Activated CD8-positive, alpha-beta memory T cell treated with anti-CD3 and anti-CD28 coated beads for 1 hour (primary cell): ENCODE measurements at regions not wholly inside any gene's neighbourhood (a gene's known extent, or its start where the extent isn't known, plus 50 kb on each side); places are given as distances from the start of the nearest gene placed in this dataset.
"Not testable (repeated sequence)": the region's sequence is repeated elsewhere in the genome, so short reads cannot be mapped to it uniquely, and the experiment has no call there.

Experiments used
- DNase-seq, 2 donors: peaks; one replicate each; pipeline ENCODE4 v3.0.0-alpha.2; 2020; ENCODE audit warnings: low read depth in 1 of 2; ENCODE audit errors: extremely low read depth in 1 of 2

DNA sequence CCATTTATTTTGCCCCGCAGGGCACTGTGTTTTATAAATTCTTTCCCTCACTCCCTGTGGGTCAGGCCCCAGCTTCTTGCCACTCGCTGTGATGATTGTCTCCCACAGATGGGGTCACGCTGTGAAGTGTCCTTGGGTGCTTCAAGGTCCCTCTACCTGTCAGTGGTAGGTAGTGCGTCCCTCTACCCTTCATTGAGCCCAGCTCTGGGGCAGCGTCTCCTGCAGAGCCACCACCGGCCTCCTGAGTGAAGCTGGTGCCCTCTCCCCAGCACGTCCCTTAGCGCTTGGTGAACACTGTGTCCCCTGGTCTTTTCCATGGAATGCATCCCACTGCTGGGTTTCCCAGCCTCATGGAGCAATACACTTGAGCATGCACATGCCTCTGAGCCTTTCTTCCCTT, 108.2 kb downstream of the NRN1 start:
- DNase-seq = no peak

DNA sequence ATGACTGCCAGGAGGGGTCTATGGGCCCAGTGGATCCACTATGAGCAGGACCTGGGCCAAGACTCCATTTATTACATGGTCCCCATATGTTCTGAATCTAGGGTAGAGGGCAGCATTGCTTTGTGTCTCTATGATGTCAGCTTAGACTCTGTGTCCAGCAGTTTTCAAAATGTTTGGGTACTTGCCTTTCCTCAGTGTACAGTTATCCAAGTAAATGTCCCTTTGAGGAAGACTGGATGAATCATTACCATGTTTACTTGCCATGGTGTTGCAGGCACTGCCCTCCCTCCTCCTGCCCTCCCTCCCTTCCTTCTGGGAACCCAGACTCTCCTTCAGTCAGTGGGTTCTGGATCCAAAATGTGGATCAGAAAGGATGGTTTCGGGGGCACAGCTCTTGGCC, 108.6 kb downstream of the NRN1 start:
- no peak for DNase-seq

DNA sequence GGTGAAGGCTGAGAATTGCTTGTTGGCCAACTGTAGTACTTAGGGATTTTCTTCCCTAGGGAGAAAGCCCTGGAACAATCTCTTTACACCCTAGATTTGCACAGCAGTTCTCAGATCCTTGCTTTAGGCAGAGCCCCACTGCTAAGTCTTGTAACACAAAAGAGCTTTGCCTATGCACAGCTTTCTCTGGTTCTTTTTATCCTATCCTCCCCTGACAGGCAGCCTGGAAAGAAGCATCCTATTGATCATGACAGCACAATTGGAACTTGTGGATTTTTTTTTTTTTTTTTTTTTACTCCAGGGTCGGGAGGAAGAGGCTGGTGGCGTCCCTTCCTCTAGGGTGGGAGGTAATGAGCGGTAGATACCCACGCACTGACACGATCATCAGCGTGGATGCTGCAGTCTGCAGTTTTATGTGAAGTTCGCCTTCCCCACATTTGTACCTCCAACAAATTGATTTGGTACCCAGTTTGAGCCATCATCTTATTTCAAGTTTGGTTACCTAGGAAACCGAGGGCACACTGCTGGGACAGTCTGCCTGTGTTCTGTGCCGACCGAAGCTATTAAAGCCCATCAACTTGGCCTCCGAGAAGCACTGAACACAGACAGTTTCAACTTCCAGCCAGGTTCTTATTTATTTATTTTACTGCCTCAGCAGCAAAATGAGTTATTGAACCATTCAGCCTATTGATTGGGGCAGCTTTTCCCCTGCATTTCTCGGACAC, 110.1 kb downstream of the NRN1 start:
- no peak for DNase-seq

DNA sequence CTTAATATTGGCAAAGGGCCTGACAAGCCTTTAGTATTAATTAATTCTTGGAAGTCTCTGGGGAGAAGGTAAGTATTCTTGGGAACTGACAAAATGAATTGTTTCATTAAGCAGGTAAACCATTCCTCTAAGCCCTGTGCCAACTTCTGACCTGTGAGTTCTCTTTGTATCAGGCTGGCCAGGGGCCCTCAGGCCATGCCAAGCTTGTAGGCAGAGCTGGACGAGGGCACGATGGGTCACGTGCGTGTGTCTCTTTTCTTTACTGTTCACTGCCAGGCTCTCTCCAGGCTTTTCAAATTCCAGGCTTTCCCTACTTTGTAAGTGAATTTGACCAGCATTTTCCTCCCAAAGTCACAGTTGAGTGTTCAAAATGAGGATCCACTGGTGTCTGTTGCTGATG, 112.4 kb downstream of the NRN1 start:
- DNase-seq = no peak

DNA sequence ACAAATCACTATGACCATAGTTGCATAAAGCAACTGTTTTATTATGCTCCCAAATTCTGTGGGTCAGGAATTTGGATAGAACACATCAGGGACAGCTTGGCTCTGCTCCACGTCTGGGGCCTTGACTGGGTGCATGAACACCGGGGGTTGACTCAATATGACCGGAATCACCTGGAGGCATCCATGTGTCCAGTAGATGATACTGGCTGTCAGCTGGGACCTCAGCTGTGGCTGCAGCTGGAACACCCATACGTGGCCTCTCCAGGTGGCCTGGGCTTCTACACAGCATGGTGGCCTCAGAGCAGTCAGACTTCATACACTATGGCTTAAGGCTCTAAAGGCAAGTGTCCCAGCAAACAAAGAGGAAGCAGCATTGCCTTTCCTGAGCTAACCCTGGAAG, 113.4 kb downstream of the NRN1 start:
- no peak for DNase-seq

DNA sequence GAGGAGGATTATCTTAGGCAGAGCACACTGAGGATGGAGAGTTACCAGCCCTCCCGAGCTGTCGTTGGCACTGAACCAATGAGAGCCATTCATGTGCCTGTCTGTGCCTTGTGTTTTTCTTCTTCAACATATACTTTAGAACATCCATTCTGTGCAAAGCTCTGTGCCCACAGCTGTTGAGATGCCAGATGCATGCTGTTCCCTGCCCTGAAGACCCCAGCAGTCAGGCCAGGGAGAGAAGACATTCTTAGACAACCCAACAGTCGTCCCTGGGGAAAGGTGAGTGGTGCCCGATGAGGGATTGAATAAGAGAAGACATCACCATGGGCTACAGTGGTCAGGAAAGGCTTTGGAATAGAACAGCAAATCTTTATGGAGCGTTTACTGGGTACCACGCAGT, 114.1 kb downstream of the NRN1 start:
- no peak for DNase-seq

DNA sequence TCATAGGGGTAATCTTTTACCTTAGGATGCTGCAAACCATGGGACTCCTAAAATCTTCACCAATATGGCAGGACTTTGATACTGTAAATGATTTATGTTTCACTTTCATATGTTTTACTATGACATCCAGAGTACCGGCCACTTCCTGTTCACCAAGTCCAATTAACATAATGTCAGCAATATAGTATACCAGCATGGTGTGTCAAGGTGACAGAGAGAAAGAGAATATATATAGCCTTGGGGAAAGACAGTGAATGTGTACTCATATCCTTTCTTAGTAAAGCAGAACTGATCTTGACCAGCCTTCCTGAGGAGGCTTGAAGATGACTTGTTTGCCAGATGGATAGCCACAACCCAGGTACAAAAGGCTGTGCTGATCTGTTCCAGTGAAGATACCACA, 127.9 kb downstream of the NRN1 start:
- DNase-seq = no peak

DNA sequence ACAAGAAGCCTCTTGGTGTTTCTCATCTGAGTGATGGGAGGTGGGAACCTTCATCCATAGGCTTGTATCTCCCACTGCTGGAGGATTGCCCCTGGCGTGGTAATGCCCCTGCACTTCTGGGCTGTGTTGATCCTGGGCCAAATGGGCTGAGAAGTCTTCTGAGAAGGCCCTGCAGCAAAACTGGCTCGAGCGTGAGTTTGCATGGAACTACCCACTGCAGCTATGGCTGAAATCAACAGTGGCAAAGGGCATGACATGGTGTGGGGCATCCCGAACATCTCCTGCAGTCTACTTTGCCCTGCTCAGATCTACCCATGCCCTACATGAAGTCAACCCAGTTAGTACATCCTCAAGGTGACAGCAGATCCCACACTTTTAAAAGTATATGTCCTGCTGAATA, 130.6 kb downstream of the NRN1 start:
- DNase-seq = no peak

DNA sequence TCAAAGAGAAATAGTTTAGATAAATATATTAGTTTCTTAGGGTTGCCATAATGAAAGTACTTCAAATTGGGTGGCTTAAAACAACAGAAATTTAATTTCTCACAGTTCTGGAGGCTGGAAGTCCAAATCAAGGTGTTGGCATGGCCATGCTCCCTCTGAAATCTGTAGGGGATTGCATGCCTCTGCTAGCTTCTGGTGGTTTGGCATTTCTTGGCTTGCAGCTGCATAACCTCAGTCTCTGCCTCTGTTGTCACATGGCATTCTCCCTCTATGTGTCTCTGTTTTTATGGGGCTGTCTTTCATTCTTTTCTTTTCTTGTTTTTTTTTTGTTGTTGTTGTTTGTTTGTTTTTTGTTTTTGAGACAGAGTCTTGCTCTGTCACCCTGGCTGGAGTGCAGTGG, 132.7 kb downstream of the NRN1 start:
- not testable (repeated sequence) for DNase-seq

DNA sequence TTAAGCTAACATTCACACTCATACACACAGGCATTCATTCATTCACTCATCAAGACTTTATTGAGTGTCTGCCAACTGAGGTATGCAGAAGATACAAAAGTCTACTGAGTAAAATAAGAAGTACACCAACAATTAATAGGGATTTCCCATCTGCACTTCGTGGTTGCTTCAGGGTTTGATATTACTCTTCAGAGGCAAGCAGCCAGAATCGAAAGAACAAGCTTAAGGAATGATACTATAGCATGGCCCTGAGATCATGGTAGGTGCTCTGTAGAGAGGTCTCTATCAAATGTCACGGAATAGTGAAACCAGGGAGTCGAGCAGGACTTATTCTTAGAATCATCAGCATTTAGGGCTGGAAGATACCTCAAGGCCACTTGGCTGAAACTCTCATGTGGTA, 135.4 kb downstream of the NRN1 start:
- no peak for DNase-seq

DNA sequence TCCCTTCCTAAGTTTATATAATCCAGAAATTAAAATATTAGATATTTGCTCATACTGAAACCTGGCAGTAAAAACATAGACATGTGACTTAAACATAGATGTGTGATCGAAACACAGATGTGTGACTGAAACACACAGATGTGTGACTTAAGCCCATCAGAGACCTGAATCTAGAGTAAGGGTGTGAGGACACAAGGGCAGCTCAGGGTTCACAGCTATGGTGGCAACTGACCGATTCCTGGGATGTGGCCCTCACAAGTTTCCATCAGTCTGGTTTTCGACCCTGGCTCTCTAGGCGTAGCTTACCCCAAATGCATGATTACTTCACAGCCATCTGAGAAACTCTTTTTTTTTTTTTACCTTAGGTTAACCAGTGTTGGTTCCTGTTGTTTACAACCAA, 137.0 kb downstream of the NRN1 start:
- DNase-seq = no peak

DNA sequence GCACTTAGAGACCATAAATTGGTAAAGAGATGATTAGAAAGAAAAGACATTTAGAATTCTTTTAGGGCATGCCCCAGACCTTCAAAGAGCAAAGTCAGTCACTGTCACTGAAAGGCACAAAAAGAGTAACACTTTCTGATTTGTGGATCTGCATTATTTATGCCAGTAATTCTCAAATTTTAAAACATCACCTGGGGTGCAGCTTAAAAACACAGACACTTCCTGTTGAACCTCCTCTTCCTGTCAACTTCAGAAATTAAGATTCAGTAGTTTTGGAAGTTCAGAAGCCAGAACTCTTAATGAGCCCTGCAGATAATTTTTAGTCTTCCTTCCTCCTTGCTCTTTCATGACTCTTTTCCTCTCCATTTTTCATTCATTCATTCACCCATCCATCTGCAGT, 137.5 kb downstream of the NRN1 start:
- DNase-seq = no peak

DNA sequence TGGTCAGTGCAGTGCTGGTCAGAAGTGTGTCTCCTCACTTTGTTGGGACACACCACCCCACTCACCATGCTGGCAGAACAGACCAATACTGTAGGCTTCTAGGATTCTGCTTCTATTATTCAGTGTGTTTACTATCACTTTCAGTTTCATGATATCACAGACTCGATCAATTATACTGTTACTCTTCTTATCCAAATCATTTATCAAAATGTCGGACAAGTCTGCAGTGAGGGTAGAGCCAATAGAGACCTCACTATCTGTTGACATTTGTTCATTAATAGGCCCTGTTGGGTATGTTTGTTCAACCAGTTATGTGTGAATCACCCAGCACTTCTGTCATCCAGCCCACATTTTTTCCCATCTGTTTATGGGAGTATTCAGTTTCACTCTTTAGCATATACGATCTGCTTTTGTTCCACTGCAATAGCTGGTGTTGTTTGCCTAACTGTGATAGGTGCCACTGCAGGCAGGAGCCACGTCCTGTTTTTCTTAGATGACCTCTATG, 140.1 kb downstream of the NRN1 start:
- no peak for DNase-seq

DNA sequence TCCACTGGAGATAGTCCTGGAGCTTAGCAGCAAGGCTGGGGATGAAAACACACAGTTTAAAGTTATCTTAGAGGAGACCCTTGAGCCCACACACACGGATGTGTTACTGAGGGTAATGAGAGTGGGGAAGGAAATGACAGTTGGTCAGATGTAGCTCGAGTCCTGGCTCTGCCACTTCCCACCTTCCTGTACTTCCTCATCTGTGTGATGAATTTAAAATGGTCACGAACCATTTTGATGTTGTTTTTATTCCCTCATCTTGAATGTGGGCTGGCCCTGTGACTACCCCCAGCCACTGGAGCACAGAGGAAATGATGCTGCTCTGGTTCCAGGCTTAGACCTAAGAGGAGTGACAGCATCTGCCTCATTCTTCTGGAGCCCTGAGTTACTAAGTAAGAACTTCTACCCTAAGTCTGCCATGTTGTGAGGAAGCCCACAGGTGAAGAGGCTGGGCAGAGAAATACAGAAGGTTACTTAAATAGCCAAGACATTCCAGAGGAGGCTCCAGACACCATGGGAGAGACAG, 141.2 kb downstream of the NRN1 start:
- DNase-seq = no peak

DNA sequence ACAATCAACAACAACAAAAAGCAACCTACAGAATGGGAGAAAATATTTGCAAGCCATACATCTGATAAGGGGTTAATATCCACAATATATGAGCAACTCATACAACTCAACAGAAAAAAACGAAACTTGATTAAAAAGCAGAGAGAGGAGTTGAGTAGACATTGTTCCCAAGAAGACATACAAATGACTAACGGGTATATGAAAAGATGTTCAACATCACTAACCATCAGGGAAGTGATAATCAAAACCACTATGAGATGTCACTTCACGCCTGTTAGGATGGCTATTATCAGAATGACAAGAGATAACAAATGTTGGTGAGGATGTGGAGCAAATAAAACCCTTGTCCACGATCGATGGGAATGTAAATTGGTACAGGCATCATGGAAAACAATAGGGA, 145.9 kb downstream of the NRN1 start:
- DNase-seq = no peak

DNA sequence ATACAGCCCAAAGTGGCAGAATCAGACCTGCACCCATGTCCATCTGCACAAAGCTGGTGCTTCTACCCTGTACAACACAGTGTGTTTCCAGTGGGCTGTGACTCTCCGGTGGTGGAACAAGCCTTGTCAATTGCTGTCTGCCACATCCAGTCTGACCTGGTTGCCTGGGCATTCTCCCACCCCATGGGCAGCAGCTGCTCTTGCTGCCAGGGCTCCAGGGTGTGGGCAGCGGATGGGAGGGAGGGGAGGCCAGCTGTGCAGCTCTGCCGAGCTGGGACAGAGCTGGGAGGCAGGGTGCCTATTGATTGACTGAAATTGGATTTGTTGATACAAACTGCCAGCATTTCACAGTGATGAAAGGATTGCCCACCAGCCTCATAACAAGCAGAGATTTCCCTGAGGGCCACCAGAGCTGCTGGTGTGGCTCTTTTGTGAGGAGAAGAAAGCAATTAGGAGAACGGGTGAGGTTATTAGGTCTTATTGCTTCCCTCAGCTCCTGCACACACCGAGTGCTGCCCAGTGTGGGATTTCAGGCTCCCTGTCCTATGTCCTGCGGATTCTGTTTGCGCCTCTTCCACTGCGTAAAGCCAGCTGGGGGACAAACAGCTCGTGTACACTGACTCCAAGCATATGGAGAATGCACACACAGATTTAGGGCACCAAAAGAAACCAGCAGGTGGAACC, 150.8 kb downstream of the NRN1 start:
- no peak for DNase-seq

DNA sequence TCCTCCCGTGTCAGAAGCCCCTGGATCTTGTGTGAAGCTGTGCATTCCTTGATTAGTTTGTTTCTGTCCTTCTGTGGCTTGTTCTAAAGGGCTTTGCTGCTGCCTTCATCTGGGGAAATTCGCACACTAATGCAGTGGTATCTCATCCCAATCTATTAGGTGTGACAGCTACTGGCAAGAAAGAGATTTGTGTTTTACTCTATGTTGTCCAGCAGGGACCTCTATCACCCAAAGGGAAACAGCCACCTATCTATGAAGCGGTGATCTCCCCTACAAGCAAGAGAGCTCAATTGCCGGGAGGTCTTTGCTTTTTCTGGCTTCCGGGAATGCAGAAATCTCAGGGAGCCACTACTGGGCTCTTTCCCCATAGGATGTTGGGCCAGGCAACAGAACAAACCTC, 151.8 kb downstream of the NRN1 start:
- DNase-seq = no peak

DNA sequence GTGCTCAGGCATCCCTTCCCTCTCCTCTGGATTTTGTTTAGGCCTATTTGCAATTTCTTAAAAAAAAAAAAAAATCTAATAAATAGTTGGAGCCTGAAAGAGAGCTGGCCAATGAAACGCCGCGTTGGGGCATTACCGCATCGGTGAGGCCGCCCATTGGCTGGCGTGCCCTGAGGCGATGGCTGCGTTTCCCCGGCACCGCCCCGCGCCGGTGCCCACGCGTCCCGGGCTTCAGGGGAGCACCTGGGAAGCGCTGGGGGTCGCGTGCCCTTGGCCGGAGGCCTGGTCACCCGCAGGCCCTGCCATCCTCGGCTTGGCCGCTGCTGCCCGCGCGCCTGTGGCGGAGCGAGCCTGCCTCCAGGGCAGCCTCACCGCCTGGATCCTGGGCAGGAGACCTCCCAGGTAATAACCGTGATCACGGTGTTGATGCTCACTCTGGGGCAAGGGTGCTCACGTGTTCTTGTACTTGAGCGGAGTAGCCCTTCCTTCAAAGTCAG, 155.4 kb downstream of the NRN1 start:
- DNase-seq = peak; percentile 11 to 49

DNA sequence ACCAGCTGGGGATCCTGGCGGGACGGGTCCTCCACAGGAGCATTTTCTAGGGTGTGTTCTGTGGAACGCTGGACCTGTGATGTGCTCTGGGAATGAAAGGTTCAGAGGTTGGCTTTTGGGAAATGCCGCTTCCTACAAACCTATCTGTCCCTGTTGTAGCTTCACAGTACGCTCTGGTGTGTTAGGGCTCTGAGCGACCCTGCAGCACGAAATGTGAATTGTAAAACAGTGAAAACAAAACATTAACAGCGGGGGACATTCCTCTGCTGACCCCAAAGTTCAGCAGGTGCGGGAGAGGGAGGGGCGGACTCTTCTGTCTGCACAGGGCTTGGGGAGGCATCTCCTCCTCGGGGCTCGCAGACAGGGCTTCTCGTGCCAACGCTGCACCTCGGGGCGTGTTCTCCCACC, 155.9 kb downstream of the NRN1 start:
- DNase-seq = no peak

DNA sequence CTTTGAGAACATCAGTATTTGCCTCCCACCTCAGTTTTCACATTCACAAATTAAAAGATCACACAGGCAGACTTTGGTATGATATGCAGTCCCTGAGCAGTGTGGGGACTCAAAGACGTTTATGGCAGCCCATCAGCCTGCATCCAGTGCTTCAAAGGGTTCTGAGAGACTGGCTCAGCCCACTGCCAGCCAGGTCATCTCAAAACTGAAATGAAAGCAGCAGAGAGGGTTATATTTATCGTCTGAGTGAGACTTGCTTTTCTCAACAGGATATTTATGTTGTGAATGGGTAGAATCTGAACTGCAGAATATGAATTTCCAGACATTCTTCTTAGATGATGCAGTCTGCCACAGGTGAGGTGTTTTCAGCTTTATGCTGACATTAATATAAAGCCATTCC, 159.8 kb downstream of the NRN1 start:
- no peak for DNase-seq

DNA sequence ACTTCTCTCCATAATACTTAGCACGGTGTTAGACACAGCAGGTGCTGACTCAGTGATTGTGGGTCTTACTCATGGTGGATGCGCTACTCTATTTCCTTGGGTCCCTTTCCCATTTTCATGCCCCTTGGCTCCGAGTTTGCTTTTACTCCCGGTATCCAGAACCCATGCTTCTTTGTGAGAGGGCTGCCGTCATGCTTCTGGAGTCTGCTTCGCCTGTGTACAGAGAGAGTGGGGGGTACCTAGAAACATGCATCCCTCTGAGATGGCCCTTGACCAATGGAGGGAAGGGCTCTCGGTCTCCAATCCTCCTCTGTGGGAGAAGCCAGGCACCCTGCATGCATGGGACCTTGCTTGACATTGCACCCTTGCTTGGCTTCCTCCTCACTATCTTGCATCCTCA, 160.4 kb downstream of the NRN1 start:
- DNase-seq = no peak

DNA sequence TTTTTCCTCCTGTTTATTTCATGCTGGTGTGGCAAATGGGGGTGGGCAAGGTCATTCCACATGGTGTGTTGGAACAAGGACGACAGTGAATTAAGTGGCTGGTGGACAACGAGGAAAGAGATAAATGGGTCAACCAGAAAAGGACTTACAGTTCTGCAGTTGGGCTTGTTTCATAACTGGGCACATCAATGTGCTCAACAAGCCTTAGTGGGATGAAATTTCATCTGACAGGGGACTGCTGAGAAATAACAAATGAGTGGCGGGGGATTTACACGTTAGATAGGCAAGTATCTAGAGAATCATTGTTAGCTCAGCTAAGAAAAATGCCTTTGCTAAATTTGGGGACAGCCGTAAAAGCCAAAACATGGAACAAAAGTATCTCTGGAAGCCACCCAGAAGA, 163.6 kb downstream of the NRN1 start:
- DNase-seq = no peak
